ENCODE measurements at regions not wholly inside any gene's neighbourhood (a gene's known extent, or its start where the extent isn't known, plus 50 kb on each side); places are given as distances from the start of the nearest gene placed in this dataset.

DNA sequence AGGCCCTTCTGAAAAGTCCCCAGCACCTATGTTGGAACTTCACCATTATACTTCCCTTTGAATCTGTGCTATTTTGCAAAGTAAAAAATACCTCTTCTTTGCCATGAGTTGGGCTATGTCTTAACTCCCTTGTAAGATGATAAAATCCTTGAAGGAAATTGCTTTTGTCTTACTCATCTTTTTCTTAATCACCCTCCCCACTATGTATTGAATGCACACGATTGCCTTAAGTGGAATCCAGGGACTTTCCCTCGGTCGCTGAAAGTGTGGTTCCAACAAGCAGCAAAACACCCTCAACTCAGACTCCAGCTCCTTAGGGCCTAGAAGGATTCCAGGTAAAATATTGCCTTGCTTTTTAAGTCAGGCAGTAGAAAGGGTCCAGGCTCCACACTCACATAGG, 173.2 kb upstream of the ARL4C start:
- H3K9me3 ChIP-seq (ENCODE audit: control insufficient read depth, insufficient read depth, low read length): peaks cover 4% of the 10 kb centered on the region; the same call in 1 of the 2 replicates
- H3K4me3 ChIP-seq (ENCODE audit: low read depth, low read length): no peak overlapping the region
- TF ChIP-seq, protein P1, sequence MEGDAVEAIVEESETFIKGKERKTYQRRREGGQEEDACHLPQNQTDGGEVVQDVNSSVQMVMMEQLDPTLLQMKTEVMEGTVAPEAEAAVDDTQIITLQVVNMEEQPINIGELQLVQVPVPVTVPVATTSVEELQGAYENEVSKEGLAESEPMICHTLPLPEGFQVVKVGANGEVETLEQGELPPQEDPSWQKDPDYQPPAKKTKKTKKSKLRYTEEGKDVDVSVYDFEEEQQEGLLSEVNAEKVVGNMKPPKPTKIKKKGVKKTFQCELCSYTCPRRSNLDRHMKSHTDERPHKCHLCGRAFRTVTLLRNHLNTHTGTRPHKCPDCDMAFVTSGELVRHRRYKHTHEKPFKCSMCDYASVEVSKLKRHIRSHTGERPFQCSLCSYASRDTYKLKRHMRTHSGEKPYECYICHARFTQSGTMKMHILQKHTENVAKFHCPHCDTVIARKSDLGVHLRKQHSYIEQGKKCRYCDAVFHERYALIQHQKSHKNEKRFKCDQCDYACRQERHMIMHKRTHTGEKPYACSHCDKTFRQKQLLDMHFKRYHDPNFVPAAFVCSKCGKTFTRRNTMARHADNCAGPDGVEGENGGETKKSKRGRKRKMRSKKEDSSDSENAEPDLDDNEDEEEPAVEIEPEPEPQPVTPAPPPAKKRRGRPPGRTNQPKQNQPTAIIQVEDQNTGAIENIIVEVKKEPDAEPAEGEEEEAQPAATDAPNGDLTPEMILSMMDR (IDR thresholded peaks at IDR 0.05; ENCODE audit: low read depth, low read length): no peak
- POLR2A ChIA-PET: no interaction called here
- no peak for DNase-seq (ENCODE audit: low read depth, low spot score)
- H3K27me3 ChIP-seq (ENCODE audit: control insufficient read depth, insufficient read depth, low read length): no peaks in the 10 kb centered on the region
- CTCF ChIA-PET: interaction anchor here (1.2 to 1.8 kb wide), 2 partner anchors 15 to 34 kb away, joined by 3 read pairs; no protein-coding TSS in a partner anchor
- H3K27ac ChIP-seq (ENCODE audit: low read depth, low read length): no peak overlapping the region

DNA sequence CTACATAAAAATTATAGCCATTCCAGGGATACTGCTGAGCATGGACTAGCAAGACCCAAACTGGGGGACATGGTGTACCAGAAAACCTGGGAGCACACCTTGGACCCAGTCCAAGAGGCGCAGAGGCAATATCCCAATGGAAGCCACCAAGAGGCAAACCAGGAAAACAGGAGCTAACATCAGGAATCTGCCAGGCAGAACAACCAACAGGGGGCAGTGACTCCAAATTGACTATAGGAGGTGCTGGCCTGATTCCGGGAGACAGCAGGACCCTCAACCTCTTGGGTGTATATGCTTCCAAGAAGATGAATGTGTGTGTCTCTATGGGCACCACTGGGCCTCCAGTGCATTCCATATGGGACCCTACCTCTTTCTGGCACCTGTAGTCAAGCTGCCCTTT, 172.7 kb upstream of the ARL4C start:
- Histone ChIP-seq H3K27ac (ENCODE audit: low read depth, low read length) (peak overlapping the region; percentile 42), H3K27me3 (ENCODE audit: control insufficient read depth, insufficient read depth, low read length) (no peaks in the 10 kb centered on the region), H3K4me3 (ENCODE audit: low read depth, low read length) (no peak overlapping the region), H3K9me3 (ENCODE audit: control insufficient read depth, insufficient read depth, low read length) (peaks cover 6% of the 10 kb centered on the region)
- CTCF ChIA-PET: interaction anchor here (1.2 to 1.8 kb wide), 2 partner anchors 15 to 34 kb away, joined by 3 read pairs; no protein-coding TSS in a partner anchor
- POLR2A ChIA-PET: no interaction called here
- TF ChIP-seq, protein P1 (IDR thresholded peaks at IDR 0.05; ENCODE audit: low read depth, low read length): 0 out of 2 replicates have a peak, but pooled peaks have one; percentile 17
- no peak for DNase-seq (ENCODE audit: low read depth, low spot score)

DNA sequence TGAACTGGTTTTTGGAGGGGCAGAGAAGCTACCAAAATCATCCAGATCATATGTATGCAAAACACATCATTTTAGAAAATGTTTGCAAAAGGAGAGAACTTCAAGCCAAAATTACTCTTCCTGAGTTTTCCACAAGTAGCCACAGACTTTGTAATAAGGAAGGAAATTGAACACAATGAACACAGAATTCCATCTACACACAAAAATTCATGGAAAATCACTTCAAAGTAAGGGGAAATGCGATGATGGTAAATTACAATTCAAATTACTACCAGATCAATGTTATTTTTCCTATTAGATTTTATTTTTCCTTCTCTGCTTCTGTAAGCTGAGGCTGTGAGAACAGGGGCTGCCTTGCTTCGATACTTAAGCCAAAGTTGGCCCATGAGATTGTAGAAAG, 172.1 kb upstream of the ARL4C start:
- H3K27me3 ChIP-seq (ENCODE audit: control insufficient read depth, insufficient read depth, low read length): no peaks in the 10 kb centered on the region
- DNase-seq (ENCODE audit: low read depth, low spot score): no peak
- no peak overlapping the region for H3K4me3 ChIP-seq (ENCODE audit: low read depth, low read length)
- H3K9me3 ChIP-seq (ENCODE audit: control insufficient read depth, insufficient read depth, low read length): peaks cover 10% of the 10 kb centered on the region
- TF ChIP-seq, protein P1 (IDR thresholded peaks at IDR 0.05; ENCODE audit: low read depth, low read length): no peak
- H3K27ac ChIP-seq (ENCODE audit: low read depth, low read length): no peak overlapping the region
- POLR2A ChIA-PET: no interaction called here
- CTCF ChIA-PET: interaction anchor here (1.2 to 1.8 kb wide), 2 partner anchors 14 to 35 kb away, joined by 3 read pairs; no protein-coding TSS in a partner anchor

DNA sequence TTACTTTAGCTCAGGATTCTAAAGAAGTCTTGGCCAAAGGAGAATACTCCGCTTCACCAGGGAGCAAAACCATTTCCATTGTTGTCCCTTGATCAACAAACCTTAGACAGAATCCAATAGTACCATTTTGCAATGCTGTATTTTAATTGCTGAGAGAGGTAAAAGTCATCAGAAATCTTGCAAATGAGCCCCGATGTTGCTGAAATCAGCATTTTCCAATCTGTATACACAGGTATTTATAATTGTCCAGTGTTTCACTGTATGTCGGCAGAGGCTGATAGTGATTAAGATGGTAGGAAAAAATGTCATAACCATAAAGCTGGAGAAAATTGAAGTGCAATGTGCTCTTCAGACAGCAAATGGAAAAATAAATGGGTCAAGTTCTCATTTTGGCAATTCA, 170.0 kb upstream of the ARL4C start:
- DNase-seq (ENCODE audit: low read depth, low spot score): no peak
- CTCF ChIA-PET: interaction anchor here (0.9 kb wide), 1 partner anchor 440 kb away, joined by 3 read pairs; no protein-coding TSS in a partner anchor
- POLR2A ChIA-PET: no interaction called here
- Histone ChIP-seq H3K27me3 (ENCODE audit: control insufficient read depth, insufficient read depth, low read length) (peaks cover 2% of the 10 kb centered on the region), H3K9me3 (ENCODE audit: control insufficient read depth, insufficient read depth, low read length) (peaks cover 5% of the 10 kb centered on the region), H3K27ac (ENCODE audit: low read depth, low read length) (no peak overlapping the region), H3K4me3 (ENCODE audit: low read depth, low read length) (no peak overlapping the region)
- TF ChIP-seq, protein P1 (IDR thresholded peaks at IDR 0.05; ENCODE audit: low read depth, low read length): no peak

DNA sequence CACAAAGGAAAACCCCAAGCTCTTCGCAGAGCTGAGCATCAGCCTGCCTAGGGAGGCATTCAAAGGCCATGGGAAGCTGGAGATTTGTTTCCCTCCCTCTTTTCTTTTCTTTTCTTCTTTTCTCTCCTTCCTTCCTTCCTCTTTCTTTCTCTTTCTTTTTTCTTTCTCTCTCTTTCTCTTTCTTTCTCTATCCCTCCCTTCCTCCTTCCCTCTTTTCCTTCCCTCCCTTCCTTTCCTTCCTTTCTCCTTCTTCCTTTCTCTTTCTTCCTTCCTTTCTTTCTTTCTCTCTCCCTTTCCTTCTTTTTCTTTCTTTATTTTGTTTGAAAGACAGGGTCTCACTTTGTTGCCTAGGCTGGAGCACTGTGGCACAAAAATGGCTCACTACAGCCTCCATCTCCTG, 168.4 kb upstream of the ARL4C start:
- CTCF ChIA-PET: no interaction called here
- DNase-seq (ENCODE audit: low read depth, low spot score): no peak
- Histone ChIP-seq H3K27ac (ENCODE audit: low read depth, low read length) (no peak overlapping the region), H3K4me3 (ENCODE audit: low read depth, low read length) (no peak overlapping the region), H3K9me3 (ENCODE audit: control insufficient read depth, insufficient read depth, low read length) (peaks cover 5% of the 10 kb centered on the region), H3K27me3 (ENCODE audit: control insufficient read depth, insufficient read depth, low read length) (peaks cover 2% of the 10 kb centered on the region)
- POLR2A ChIA-PET: interaction anchor here (0.5 kb wide), 1 partner anchor 9 kb away, joined by 4 read pairs; no protein-coding TSS in a partner anchor
- TF ChIP-seq, protein P1 (IDR thresholded peaks at IDR 0.05; ENCODE audit: low read depth, low read length): no peak

All from AG04450 (cell line).